Body of pancreas (tissue), 4 donors: ENCODE measurements at regions not wholly inside any gene's neighbourhood (a gene's known extent, or its start where the extent isn't known, plus 50 kb on each side); places are given as distances from the start of the nearest gene placed in this dataset.
A peak's percentile ranks its signal among the peaks of the same experiment; 100 is the strongest.

Source experiments
- ATAC-seq: fragments of 150-250 bp; one replicate; pipeline ENCODE4 v1.9.1; 2016
- DNase-seq, 4 donors: peaks; one replicate each; pipeline ENCODE4 v3.0.0-alpha.2; 2019
- H3K27ac ChIP-seq, 4 donors: fragments of 200-600 bp; sonication (generic); 1 replicate in 3 of 4; 2 replicates in 1 of 4; pipeline versions ENCODE4 v1.5.1 to v1.6.1; 2016 to 2019; ENCODE audit warnings: mild to moderate bottlenecking in 1 of 4, mixed read lengths in 1 of 4, moderate library complexity in 1 of 4
- H3K27me3 ChIP-seq, 2 donors: fragments of 200-600 bp; sonication (generic); one replicate each; pipeline ENCODE4 v1.6.0; 2016; ENCODE audit warnings: mild to moderate bottlenecking in 1 of 2
- H3K36me3 ChIP-seq, 2 donors: fragments of 200-600 bp; sonication (generic); replicated peaks in 1 of 2; 2 replicates each; pipeline ENCODE4 v1.5.1; 2016; ENCODE audit warnings: low read depth in 2 of 2; ENCODE audit not compliant: insufficient read depth in 1 of 2
- H3K4me1 ChIP-seq: fragments of 200-600 bp; sonication (generic); one replicate; pipeline ENCODE4 v1.6.0; 2016
- H3K4me3 ChIP-seq, 2 donors: fragments of 200-600 bp; sonication (generic); 1 replicate in 1 of 2; 2 replicates in 1 of 2; pipeline ENCODE4 v1.5.1; 2016 to 2019
- H3K9me3 ChIP-seq, 3 donors: fragments of 200-600 bp; sonication (generic); 1 replicate in 2 of 3; 2 replicates in 1 of 3; pipeline ENCODE4 v1.5.1; 2016
- CTCF ChIP-seq, 7 experiments: fragments of 450-650 bp in 4 of 7; fragments of 200-600 bp in 3 of 7; sonication (generic) in 3 of 7; IDR thresholded peaks; one replicate each; pipeline ENCODE4 v1.5.1; 2016 to 2019; ENCODE audit warnings: antibody characterized with exemption in 7 of 7
- POLR2A ChIP-seq, 3 donors: fragments of 450-650 bp; IDR thresholded peaks; one replicate each; pipeline ENCODE4 v1.6.1; 2016; ENCODE audit warnings: antibody characterized with exemption in 3 of 3, mild to moderate bottlenecking in 2 of 3
- WGBS, 2 donors: methylation state at CpG; one replicate each; pipeline ENCODE4 v1.1.5; 2017; 5-methylcytosine and 5-hydroxymethylcytosine counted together
- intact Hi-C: fragments of 100-400 bp; cut with DNase I; formaldehyde crosslinking; loops from one replicate; pipeline ENCODE4 v1.15.1; 2023

- intact Hi-C loops: no loop called here
- no peak for ATAC-seq
Measured at GRCh38 chr2:195586062-195586714, 70.8 kb upstream of the SLC39A10 start.

GRCh38 chr2:195582188-195582587 is 74.8 kb upstream of the SLC39A10 start:
- H3K4me1 ChIP-seq: no peaks in the 10 kb centered on the region
- no peaks in the 10 kb centered on the region for H3K9me3 ChIP-seq
- DNase-seq (no peak), ATAC-seq (no peak)
- H3K4me3 ChIP-seq: no peak overlapping the region
- WGBS, 2 donors: 91 to 95% methylated on average over 1 of the region's 1 CpG
- no peaks in the 10 kb centered on the region for H3K27me3 ChIP-seq
- intact Hi-C loops: no loop called here
- no peak for TF ChIP-seq POLR2A (IDR thresholded peaks at IDR 0.05)
- no peak overlapping the region for H3K27ac ChIP-seq
- H3K36me3 ChIP-seq: no peaks in the 10 kb centered on the region

More at GRCh38 chr2:195586062-195586714, 70.8 kb upstream of the SLC39A10 start:
- Histone ChIP-seq H3K9me3 (no peaks in the 10 kb centered on the region), H3K36me3 (no peaks in the 10 kb centered on the region), H3K27me3 (no peaks in the 10 kb centered on the region), H3K4me1 (no peaks in the 10 kb centered on the region), H3K4me3 (no peak overlapping the region), H3K27ac (no peak overlapping the region)
- TF ChIP-seq POLR2A (IDR thresholded peaks at IDR 0.05) (no peak), CTCF (IDR thresholded peaks at IDR 0.05) (no peak)
- WGBS, 2 donors: 40 to 57% methylated on average over 1 of the region's 1 CpG
- DNase-seq: no peak

GRCh38 chr2:195579776-195580555 is 77.1 kb upstream of the SLC39A10 start:
- H3K9me3 ChIP-seq: no peaks in the 10 kb centered on the region
- H3K4me1 ChIP-seq: peaks cover 9% of the 10 kb centered on the region
- WGBS, 2 donors: 54 to 70% methylated on average over 2 of the region's 2 CpGs
- no peak for TF ChIP-seq POLR2A (IDR thresholded peaks at IDR 0.05)
- no peak for TF ChIP-seq CTCF (IDR thresholded peaks at IDR 0.05)
- DNase-seq (no peak), ATAC-seq (no peak)
- no peak overlapping the region for H3K4me3 ChIP-seq
- no peaks in the 10 kb centered on the region for H3K27me3 ChIP-seq
- no peaks in the 10 kb centered on the region for H3K36me3 ChIP-seq
- no peak overlapping the region for H3K27ac ChIP-seq
- intact Hi-C loops: no loop called here

GRCh38 chr2:195575879-195576401 is 81.1 kb upstream of the SLC39A10 start:
- Histone ChIP-seq H3K4me1 (peaks cover 9% of the 10 kb centered on the region), H3K9me3 (no peaks in the 10 kb centered on the region), H3K27ac (no peak overlapping the region), H3K4me3 (no peak overlapping the region), H3K27me3 (no peaks in the 10 kb centered on the region), H3K36me3 (no peaks in the 10 kb centered on the region)
- 8 to 9% methylated on average over 4 of the region's 4 CpGs for WGBS, 2 donors
- intact Hi-C loops: no loop called here
- ATAC-seq (peak; percentile 67), DNase-seq (peak in 1 of 4 donors; percentile 17)
- TF ChIP-seq CTCF (IDR thresholded peaks at IDR 0.05) (peak in 3 of 7 experiments; percentile 17 to 25 (median 25)), POLR2A (IDR thresholded peaks at IDR 0.05) (no peak)

- Histone ChIP-seq H3K4me1 (peaks cover 9% of the 10 kb centered on the region), H3K27me3 (no peaks in the 10 kb centered on the region), H3K9me3 (no peaks in the 10 kb centered on the region), H3K4me3 (no peak overlapping the region), H3K36me3 (no peaks in the 10 kb centered on the region), H3K27ac (no peak overlapping the region)
- ATAC-seq (no peak), DNase-seq (no peak)
- WGBS, 2 donors: 60 to 61% methylated on average over 2 of the region's 2 CpGs
- intact Hi-C loops: no loop called here
- no peak for TF ChIP-seq CTCF (IDR thresholded peaks at IDR 0.05)
- no peak for TF ChIP-seq POLR2A (IDR thresholded peaks at IDR 0.05)
Measured at GRCh38 chr2:195575016-195575415, 82.0 kb upstream of the SLC39A10 start.
